NCI-H460 (cell line): ENCODE measurements at regions not wholly inside any gene's neighbourhood (a gene's known extent, or its start where the extent isn't known, plus 50 kb on each side); places are given as distances from the start of the nearest gene placed in this dataset.

Source experiments
- DNase-seq: peaks from one replicate; pipeline ENCODE4 v3.0.0-alpha.2; 2016; ENCODE audit warnings: low read depth; ENCODE audit errors: extremely low read depth

GRCh38 chr10:113219446-113219845 is 269.4 kb downstream of the TCF7L2 start:
- no peak for DNase-seq

GRCh38 chr10:113221756-113222168 is 271.7 kb downstream of the TCF7L2 start:
- DNase-seq = no peak

- DNase-seq = no peak
Observed at GRCh38 chr10:113222207-113222606, 272.2 kb downstream of the TCF7L2 start.

- no peak for DNase-seq
Observed at GRCh38 chr10:113225364-113225763, 275.3 kb downstream of the TCF7L2 start.

GRCh38 chr10:113225903-113226302 is 275.9 kb downstream of the TCF7L2 start:
- no peak for DNase-seq

GRCh38 chr10:113226399-113226798 is 276.4 kb downstream of the TCF7L2 start:
- no peak for DNase-seq

- no peak for DNase-seq
Observed at GRCh38 chr10:113226831-113227445, 276.9 kb downstream of the TCF7L2 start.

GRCh38 chr10:113228530-113228929 is 278.5 kb downstream of the TCF7L2 start:
- no peak for DNase-seq

- no peak for DNase-seq
Observed at GRCh38 chr10:113230011-113230610, 280.1 kb downstream of the TCF7L2 start.

- no peak for DNase-seq
Observed at GRCh38 chr10:113232928-113233511, 283.0 kb downstream of the TCF7L2 start.

- DNase-seq = no peak
Observed at GRCh38 chr10:113234481-113234880, 284.4 kb downstream of the TCF7L2 start.

- no peak for DNase-seq
Observed at GRCh38 chr10:113235508-113235907, 285.5 kb downstream of the TCF7L2 start.

- no peak for DNase-seq
Observed at GRCh38 chr10:113236998-113237397, 287.0 kb downstream of the TCF7L2 start.

- no peak for DNase-seq
Observed at GRCh38 chr10:113239566-113240350, 289.7 kb downstream of the TCF7L2 start.

GRCh38 chr10:113240736-113241135 is 290.7 kb downstream of the TCF7L2 start:
- DNase-seq = no peak

GRCh38 chr10:113241599-113242360 is 291.7 kb downstream of the TCF7L2 start:
- no peak for DNase-seq

GRCh38 chr10:113243311-113243710 is 293.3 kb downstream of the TCF7L2 start:
- DNase-seq = no peak

GRCh38 chr10:113244750-113245149 is 294.7 kb downstream of the TCF7L2 start:
- DNase-seq = no peak

GRCh38 chr10:113245286-113245685 is 295.2 kb downstream of the TCF7L2 start:
- DNase-seq = no peak

- DNase-seq = no peak
Observed at GRCh38 chr10:113247050-113247449, 297.0 kb downstream of the TCF7L2 start.
